ENCODE measurements at regions not wholly inside any gene's neighbourhood (a gene's known extent, or its start where the extent isn't known, plus 50 kb on each side); places are given as distances from the start of the nearest gene placed in this dataset.

DNA sequence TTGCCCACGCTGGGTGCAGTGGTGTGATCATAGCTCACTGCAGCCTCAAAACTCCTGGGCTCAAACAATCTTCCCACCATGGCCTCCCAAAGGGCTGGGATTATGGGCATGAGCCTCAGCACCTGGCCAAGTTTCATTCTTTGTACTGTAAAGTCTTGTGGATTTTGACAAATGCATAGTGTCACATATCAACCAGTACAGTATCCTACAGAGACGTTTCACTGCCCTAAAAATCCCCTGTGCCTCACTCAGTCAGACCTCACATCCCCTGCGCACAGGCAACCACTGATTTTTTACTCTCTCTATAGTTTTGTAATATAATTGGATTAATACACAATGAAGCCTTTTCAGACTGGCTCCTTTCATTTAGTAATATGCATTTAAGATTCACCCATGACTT is 130.7 kb upstream of the UBE2E1 start:
- H3K9me3 ChIP-seq (ENCODE audit: control insufficient read depth, low read depth, low read length) = no peaks in the 10 kb centered on the region
- H4K20me1 ChIP-seq (ENCODE audit: control insufficient read depth, extremely low read depth, insufficient read depth, low read length) = no peaks in the 10 kb centered on the region
- dilution Hi-C loops (cut with MboI; ENCODE audit: extremely low pct_ligation_motif_present, low sequenced_read_pairs) = no loop called here
- no peaks in the 10 kb centered on the region for H3K79me2 ChIP-seq (ENCODE audit: control insufficient read depth, insufficient read depth, low read length)
- no peak overlapping the region for H3K4me3 ChIP-seq (ENCODE audit: control insufficient read depth in 2 of 3, extremely low read depth in 1 of 3, insufficient read depth in 2 of 3, low read depth in 1 of 3, low read length in 3 of 3)
- no peak for DNase-seq (ENCODE audit: low read depth, low spot score)
- FAIRE-seq = no peak
- H3K27ac ChIP-seq (ENCODE audit: control insufficient read depth, insufficient read depth, low read length) = no peak overlapping the region
- H3K36me3 ChIP-seq (ENCODE audit: control insufficient read depth in 2 of 2, extremely low read depth in 1 of 2, insufficient read depth in 2 of 2, low read length in 2 of 2) = no peaks in the 10 kb centered on the region
- H3K4me2 ChIP-seq (ENCODE audit: control insufficient read depth, extremely low read depth, insufficient read depth, low read depth, low read length) = no peak overlapping the region
- no peak overlapping the region for H2AFZ ChIP-seq (ENCODE audit: control insufficient read depth, low read length)
- H3K9me1 ChIP-seq (ENCODE audit: control insufficient read depth, extremely low read depth, insufficient read depth, low read length) = no peaks in the 10 kb centered on the region
- TF ChIP-seq CTCF (optimal IDR thresholded peaks at IDR 0.05 in 1 of 3, IDR thresholded peaks at IDR 0.05 in 1 of 3, conservative IDR thresholded peaks at IDR 0.05 in 1 of 3; ENCODE audit: extremely low read depth in 1 of 3, insufficient read depth in 2 of 3, low read length in 3 of 3) = no peak
- TF ChIP-seq EZH2 (IDR thresholded peaks at IDR 0.05; ENCODE audit: low read length) = no peak
- no peak overlapping the region for H3K9ac ChIP-seq (ENCODE audit: control insufficient read depth, extremely low read depth, insufficient read depth, low read length)
- no peaks in the 10 kb centered on the region for H3K4me1 ChIP-seq (ENCODE audit: control insufficient read depth, extremely low read depth, insufficient read depth, low read length)
- no peaks in the 10 kb centered on the region for H3K27me3 ChIP-seq (ENCODE audit: control insufficient read depth, extremely low read depth, insufficient read depth, low read length)

DNA sequence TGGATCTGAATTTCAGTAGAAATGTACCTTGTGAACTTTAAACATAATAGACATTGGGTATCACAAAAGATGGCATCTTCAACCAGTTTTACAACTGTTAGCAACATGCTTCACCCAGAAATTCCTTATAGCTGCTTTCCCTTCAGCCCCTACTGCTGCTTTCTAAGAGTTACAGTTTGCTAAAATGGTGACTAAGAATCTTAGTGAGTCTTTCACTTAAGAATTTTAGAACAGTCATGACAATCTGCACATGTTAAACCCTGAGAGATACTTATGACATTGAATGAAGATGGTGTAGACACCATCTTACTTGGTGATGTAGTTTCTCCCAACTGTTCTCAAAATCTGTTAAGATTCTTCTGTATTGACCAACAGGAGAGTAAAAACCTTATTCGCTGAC is 129.7 kb upstream of the UBE2E1 start:
- H3K4me2 ChIP-seq (ENCODE audit: control insufficient read depth, extremely low read depth, insufficient read depth, low read depth, low read length) = no peak overlapping the region
- no peak for TF ChIP-seq EZH2 (IDR thresholded peaks at IDR 0.05; ENCODE audit: low read length)
- TF ChIP-seq CTCF (optimal IDR thresholded peaks at IDR 0.05 in 1 of 3, IDR thresholded peaks at IDR 0.05 in 1 of 3, conservative IDR thresholded peaks at IDR 0.05 in 1 of 3; ENCODE audit: extremely low read depth in 1 of 3, insufficient read depth in 2 of 3, low read length in 3 of 3) = no peak
- H2AFZ ChIP-seq (ENCODE audit: control insufficient read depth, low read length) = no peak overlapping the region
- H3K9ac ChIP-seq (ENCODE audit: control insufficient read depth, extremely low read depth, insufficient read depth, low read length) = no peak overlapping the region
- dilution Hi-C loops (cut with MboI; ENCODE audit: extremely low pct_ligation_motif_present, low sequenced_read_pairs) = no loop called here
- H3K4me1 ChIP-seq (ENCODE audit: control insufficient read depth, extremely low read depth, insufficient read depth, low read length) = no peaks in the 10 kb centered on the region
- H3K9me1 ChIP-seq (ENCODE audit: control insufficient read depth, extremely low read depth, insufficient read depth, low read length) = no peaks in the 10 kb centered on the region
- H3K79me2 ChIP-seq (ENCODE audit: control insufficient read depth, insufficient read depth, low read length) = no peaks in the 10 kb centered on the region
- H4K20me1 ChIP-seq (ENCODE audit: control insufficient read depth, extremely low read depth, insufficient read depth, low read length) = no peaks in the 10 kb centered on the region
- H3K27me3 ChIP-seq (ENCODE audit: control insufficient read depth, extremely low read depth, insufficient read depth, low read length) = no peaks in the 10 kb centered on the region
- FAIRE-seq = no peak
- H3K36me3 ChIP-seq (ENCODE audit: control insufficient read depth in 2 of 2, extremely low read depth in 1 of 2, insufficient read depth in 2 of 2, low read length in 2 of 2) = no peaks in the 10 kb centered on the region
- no peak overlapping the region for H3K27ac ChIP-seq (ENCODE audit: control insufficient read depth, insufficient read depth, low read length)
- H3K9me3 ChIP-seq (ENCODE audit: control insufficient read depth, low read depth, low read length) = no peaks in the 10 kb centered on the region
- H3K4me3 ChIP-seq (ENCODE audit: control insufficient read depth in 2 of 3, extremely low read depth in 1 of 3, insufficient read depth in 2 of 3, low read depth in 1 of 3, low read length in 3 of 3) = no peak overlapping the region
- DNase-seq (ENCODE audit: low read depth, low spot score) = no peak

Data from keratinocyte (primary cell).